ENCODE measurements at regions not wholly inside any gene's neighbourhood (a gene's known extent, or its start where the extent isn't known, plus 50 kb on each side); places are given as distances from the start of the nearest gene placed in this dataset.

DNA sequence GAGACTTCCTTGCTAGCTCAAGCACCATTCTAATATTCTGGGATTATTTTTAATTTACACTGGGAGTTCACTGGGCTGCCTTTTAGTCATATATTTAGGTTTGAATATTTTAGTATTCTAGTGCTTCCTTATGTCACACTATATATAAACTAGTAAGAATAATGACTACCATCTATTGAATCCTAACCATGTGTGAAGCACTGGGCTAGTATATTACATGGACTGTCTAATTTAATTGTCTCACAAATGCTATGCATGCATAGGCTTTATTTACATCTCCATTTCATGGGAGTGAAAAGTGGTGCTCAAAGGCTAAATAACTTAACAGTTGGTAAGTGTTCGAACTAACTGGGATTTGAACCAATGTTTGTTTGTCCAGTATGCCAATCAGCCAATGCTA is 272.4 kb downstream of the RND3 start:
- intact Hi-C loops (cut with DNase I), result no loop called here
- Histone ChIP-seq H3K36me3 (no peaks in the 10 kb centered on the region), H3K27me3 (no peaks in the 10 kb centered on the region), H3K27ac (no peak overlapping the region), H3K4me3 (no peak overlapping the region), H3K9me3 (no peaks in the 10 kb centered on the region), H3K4me1 (peaks cover 0 to 10% of the 10 kb centered on the region in 2 donors)
- TF ChIP-seq, protein P1, sequence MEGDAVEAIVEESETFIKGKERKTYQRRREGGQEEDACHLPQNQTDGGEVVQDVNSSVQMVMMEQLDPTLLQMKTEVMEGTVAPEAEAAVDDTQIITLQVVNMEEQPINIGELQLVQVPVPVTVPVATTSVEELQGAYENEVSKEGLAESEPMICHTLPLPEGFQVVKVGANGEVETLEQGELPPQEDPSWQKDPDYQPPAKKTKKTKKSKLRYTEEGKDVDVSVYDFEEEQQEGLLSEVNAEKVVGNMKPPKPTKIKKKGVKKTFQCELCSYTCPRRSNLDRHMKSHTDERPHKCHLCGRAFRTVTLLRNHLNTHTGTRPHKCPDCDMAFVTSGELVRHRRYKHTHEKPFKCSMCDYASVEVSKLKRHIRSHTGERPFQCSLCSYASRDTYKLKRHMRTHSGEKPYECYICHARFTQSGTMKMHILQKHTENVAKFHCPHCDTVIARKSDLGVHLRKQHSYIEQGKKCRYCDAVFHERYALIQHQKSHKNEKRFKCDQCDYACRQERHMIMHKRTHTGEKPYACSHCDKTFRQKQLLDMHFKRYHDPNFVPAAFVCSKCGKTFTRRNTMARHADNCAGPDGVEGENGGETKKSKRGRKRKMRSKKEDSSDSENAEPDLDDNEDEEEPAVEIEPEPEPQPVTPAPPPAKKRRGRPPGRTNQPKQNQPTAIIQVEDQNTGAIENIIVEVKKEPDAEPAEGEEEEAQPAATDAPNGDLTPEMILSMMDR (IDR thresholded peaks at IDR 0.05), result no peak
- DNase-seq (ENCODE audit: low spot score in 2 of 2), result no peak

DNA sequence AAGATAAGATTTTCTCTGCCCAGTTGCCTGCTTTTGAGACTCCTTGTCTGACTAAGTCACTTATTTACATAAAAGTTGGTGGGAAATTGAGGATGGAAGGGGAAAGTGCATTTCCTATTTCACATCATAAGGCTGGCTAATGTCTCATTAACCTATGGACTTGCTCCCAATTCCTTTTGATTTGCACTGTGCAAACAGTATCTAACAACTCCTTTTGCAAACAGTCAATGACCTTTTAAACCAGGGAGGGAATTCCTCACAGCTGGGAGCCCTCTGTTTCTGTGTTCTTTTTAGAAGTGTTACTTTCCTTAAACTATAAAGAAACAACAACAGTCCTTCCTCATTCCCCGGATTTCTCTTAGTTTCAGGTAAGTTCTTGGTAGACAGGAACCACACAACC is 272.8 kb downstream of the RND3 start:
- H3K27ac ChIP-seq, result no peak overlapping the region

DNA sequence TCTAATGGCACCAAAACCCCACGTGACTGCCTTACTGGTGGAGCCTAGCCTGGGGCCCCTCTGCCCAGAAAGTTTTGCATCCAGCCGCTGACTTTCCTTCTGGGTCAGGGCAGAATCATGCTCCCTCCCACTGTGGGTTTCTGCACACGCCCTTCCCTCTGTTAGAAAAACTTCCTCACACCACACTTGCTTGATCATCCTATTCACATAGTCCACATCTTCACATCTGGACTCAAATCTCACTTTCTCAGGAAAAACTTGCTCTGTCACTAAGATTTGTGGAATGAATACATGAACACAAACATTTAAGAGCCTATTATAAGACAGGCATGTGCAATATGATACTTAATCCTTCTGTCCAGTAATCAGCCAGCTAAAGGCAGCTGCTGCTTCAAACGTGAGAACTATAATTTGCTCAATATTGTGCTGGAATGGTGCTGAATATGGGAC is 274.7 kb downstream of the RND3 start:
- Histone ChIP-seq H3K4me3 (no peak overlapping the region), H3K27ac (no peak overlapping the region), H3K27me3 (no peaks in the 10 kb centered on the region), H3K9me3 (no peaks in the 10 kb centered on the region), H3K4me1 (peaks cover 0 to 22% of the 10 kb centered on the region in 2 donors), H3K36me3 (no peaks in the 10 kb centered on the region)
- TF ChIP-seq, protein P1 (IDR thresholded peaks at IDR 0.05), result no peak
- DNase-seq (ENCODE audit: low spot score in 2 of 2), result no peak
- intact Hi-C loops (cut with DNase I), result no loop called here

More for the DNA sequence above, 272.8 kb downstream of the RND3 start:
- intact Hi-C loops (cut with DNase I), result no loop called here
- H3K36me3 ChIP-seq, result no peaks in the 10 kb centered on the region
- no peak overlapping the region for H3K4me3 ChIP-seq
- no peaks in the 10 kb centered on the region for H3K27me3 ChIP-seq
- no peak for DNase-seq (ENCODE audit: low spot score in 2 of 2)
- H3K4me1 ChIP-seq, result peaks cover 0 to 10% of the 10 kb centered on the region in 2 donors
- TF ChIP-seq, protein P1 (IDR thresholded peaks at IDR 0.05), result no peak
- no peaks in the 10 kb centered on the region for H3K9me3 ChIP-seq

GRCh38 chr2:150211164-150211631 is 276.3 kb downstream of the RND3 start:
- H3K4me3 ChIP-seq, result no peak overlapping the region
- TF ChIP-seq, protein P1 (IDR thresholded peaks at IDR 0.05), result no peak
- intact Hi-C loops (cut with DNase I), result no loop called here
- H3K36me3 ChIP-seq, result no peaks in the 10 kb centered on the region
- peaks cover 0 to 23% of the 10 kb centered on the region in 2 donors for H3K4me1 ChIP-seq
- H3K27ac ChIP-seq, result peak overlapping the region in 1 of 2 donors; percentile 3
- DNase-seq (ENCODE audit: low spot score in 2 of 2), result no peak
- no peaks in the 10 kb centered on the region for H3K27me3 ChIP-seq
- no peaks in the 10 kb centered on the region for H3K9me3 ChIP-seq

- H3K27me3 ChIP-seq, result no peaks in the 10 kb centered on the region
Measured at GRCh38 chr2:150209746-150210145, 277.7 kb downstream of the RND3 start.

More at GRCh38 chr2:150209746-150210145, 277.7 kb downstream of the RND3 start:
- H3K36me3 ChIP-seq, result no peaks in the 10 kb centered on the region
- H3K4me3 ChIP-seq, result no peak overlapping the region
- no peaks in the 10 kb centered on the region for H3K9me3 ChIP-seq
- H3K27ac ChIP-seq, result no peak overlapping the region
- intact Hi-C loops (cut with DNase I), result no loop called here
- H3K4me1 ChIP-seq, result peaks cover 0 to 23% of the 10 kb centered on the region in 2 donors
- DNase-seq (ENCODE audit: low spot score in 2 of 2), result no peak
- TF ChIP-seq, protein P1 (IDR thresholded peaks at IDR 0.05), result no peak
